Brain microvascular endothelial cell (primary cell): ENCODE measurements at regions not wholly inside any gene's neighbourhood (a gene's known extent, or its start where the extent isn't known, plus 50 kb on each side); places are given as distances from the start of the nearest gene placed in this dataset.

ENCODE experiments used
- DNase-seq: peaks from one replicate; pipeline ENCODE4 v3.0.0-alpha.2; 2020
- H3K27ac ChIP-seq: fragments of 250-450 bp; sonication (Bioruptor Pico); 2 replicates; pipeline ENCODE4 v1.5.1; 2020; ENCODE audit warnings: mild to moderate bottlenecking, moderate library complexity
- H3K27me3 ChIP-seq: fragments of 250-450 bp; sonication (Bioruptor Pico); replicated peaks from 2 replicates; pipeline ENCODE4 v1.5.1; 2020; ENCODE audit warnings: mild to moderate bottlenecking
- H3K36me3 ChIP-seq: fragments of 250-450 bp; sonication (Bioruptor Pico); replicated peaks from 2 replicates; pipeline ENCODE4 v1.5.1; 2020; ENCODE audit warnings: mild to moderate bottlenecking
- H3K4me3 ChIP-seq: 2 replicates; pipeline ENCODE4 v1.5.1; 2011; ENCODE audit warnings: low read depth, mild to moderate bottlenecking, control low read depth, low read length, moderate library complexity
- CTCF ChIP-seq: IDR thresholded peaks from 2 replicates; pipeline ENCODE4 v1.5.1; 2011; ENCODE audit warnings: low read depth, mild to moderate bottlenecking, moderate library complexity, low read length, control low read depth, inconsistent platforms; ENCODE audit errors: missing control alignments
- in situ Hi-C: cut with HindIII; loops from 2 replicates; pipeline ENCODE4 v1.10.0; 2017; ENCODE audit warnings: low sequenced_read_pairs, low pct_ligation_motif_present

DNA sequence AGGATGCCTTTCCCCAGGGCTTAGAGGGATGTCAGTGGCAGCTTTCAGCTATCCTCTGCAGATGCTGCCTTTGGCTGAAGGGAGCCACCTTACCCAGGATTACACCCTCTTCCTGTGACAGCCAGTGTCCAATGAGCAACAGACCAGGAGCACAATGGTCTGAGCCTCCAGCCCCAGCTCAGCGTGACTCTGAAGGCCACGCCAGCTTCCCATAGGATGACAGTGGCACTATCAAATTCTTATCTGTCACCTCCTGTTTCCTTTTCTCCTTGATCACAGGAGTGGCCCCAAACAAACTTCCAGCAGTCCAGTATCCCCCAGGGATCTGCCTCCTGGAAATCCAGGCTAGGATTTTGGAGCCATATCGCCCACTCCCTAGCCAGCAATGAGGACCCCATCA lies 226.9 kb downstream of the SETD4 start:
- Histone ChIP-seq H3K27me3 (no peaks in the 10 kb centered on the region), H3K4me3 (no peak overlapping the region), H3K36me3 (no peaks in the 10 kb centered on the region), H3K27ac (no peak overlapping the region)
- TF ChIP-seq CTCF = no peak
- in situ Hi-C loops = no loop called here
- no peak for DNase-seq

- TF ChIP-seq CTCF = no peak
- H3K27ac ChIP-seq = no peak overlapping the region
- no peaks in the 10 kb centered on the region for H3K27me3 ChIP-seq
- in situ Hi-C loops = no loop called here
- H3K36me3 ChIP-seq = no peaks in the 10 kb centered on the region
- no peak for DNase-seq
- H3K4me3 ChIP-seq = no peak overlapping the region
Observed at GRCh38 chr21:35831230-35831629, 229.1 kb downstream of the SETD4 start.

- no peak for DNase-seq
- Histone ChIP-seq H3K4me3 (no peak overlapping the region), H3K27ac (no peak overlapping the region), H3K27me3 (no peaks in the 10 kb centered on the region), H3K36me3 (no peaks in the 10 kb centered on the region)
- in situ Hi-C loops = no loop called here
- no peak for TF ChIP-seq CTCF
Observed at GRCh38 chr21:35829067-35829466, 231.3 kb downstream of the SETD4 start.

GRCh38 chr21:35828161-35828560 lies 232.2 kb downstream of the SETD4 start:
- Histone ChIP-seq H3K36me3 (no peaks in the 10 kb centered on the region), H3K4me3 (no peak overlapping the region), H3K27ac (no peak overlapping the region), H3K27me3 (no peaks in the 10 kb centered on the region)
- no peak for DNase-seq
- TF ChIP-seq CTCF = no peak
- in situ Hi-C loops = no loop called here

GRCh38 chr21:35827004-35827403 lies 233.3 kb downstream of the SETD4 start:
- DNase-seq = no peak

More at GRCh38 chr21:35827004-35827403, 233.3 kb downstream of the SETD4 start:
- TF ChIP-seq CTCF = no peak
- H3K4me3 ChIP-seq = no peak overlapping the region
- H3K36me3 ChIP-seq = no peaks in the 10 kb centered on the region
- no peak overlapping the region for H3K27ac ChIP-seq
- in situ Hi-C loops = no loop called here
- H3K27me3 ChIP-seq = no peaks in the 10 kb centered on the region
